Stimulated activated CD4-positive, alpha-beta T cell treated with anti-CD3 and anti-CD28 coated beads, Interleukin-1b, Interleukin-23, amount 100 ng/mL, for 24 hours (primary cell): ENCODE measurements at regions not wholly inside any gene's neighbourhood (a gene's known extent, or its start where the extent isn't known, plus 50 kb on each side); places are given as distances from the start of the nearest gene placed in this dataset.
"Not testable (repeated sequence)": the region's sequence is repeated elsewhere in the genome, so short reads cannot be mapped to it uniquely, and the experiment has no call there.

Experiments
- DNase-seq, 4 experiments: peaks; one replicate each; pipeline ENCODE4 v3.0.0-alpha.2; 2020; ENCODE audit warnings: low read depth in 4 of 4, low spot score in 1 of 4

DNA sequence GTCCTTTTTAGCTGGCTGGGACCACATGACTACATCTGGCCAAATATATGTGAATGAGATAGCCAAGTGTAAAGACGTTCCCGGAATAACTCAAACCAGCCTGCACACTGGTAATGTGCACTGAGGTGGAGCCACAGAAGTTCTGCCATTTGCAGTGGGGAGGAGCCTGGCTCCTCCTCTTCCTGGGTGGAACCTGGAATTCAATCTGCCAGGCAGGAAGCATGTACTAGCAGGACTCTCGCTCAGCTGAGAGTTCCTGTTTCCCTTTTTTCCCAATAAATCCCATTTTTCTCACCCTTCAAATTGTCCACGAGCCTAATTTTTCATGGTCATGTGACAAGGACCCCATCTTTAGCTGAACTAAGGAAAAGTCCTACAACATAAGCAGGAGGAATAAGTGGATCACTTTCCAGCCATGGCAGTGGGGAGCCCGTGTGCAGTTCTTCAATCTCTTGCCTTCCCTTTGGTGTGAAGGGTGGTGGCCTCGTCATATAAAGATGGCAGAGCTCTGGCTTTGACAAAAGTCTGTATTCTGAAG, 183.2 kb downstream of the UXS1 start:
- no peak for DNase-seq

DNA sequence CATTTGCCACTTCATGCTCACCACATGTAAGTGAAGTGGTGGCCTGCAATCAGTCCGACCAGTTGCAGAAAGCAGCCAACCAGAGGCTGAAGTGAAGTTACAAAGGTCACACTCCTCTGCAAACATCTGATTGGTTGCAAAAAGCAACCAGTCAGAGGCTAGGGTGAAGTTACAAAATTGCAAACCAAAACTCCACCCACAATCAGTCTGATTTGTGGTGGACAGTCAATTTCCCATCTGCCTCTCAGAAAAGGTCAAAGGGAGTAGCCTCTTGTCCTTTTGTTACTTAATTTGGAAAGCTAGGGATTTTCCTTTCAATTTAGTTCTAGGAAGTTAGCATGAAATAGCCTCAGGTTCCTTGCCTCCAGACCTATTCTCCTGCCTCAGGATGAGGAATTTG, 185.0 kb downstream of the UXS1 start:
- DNase-seq = no peak

DNA sequence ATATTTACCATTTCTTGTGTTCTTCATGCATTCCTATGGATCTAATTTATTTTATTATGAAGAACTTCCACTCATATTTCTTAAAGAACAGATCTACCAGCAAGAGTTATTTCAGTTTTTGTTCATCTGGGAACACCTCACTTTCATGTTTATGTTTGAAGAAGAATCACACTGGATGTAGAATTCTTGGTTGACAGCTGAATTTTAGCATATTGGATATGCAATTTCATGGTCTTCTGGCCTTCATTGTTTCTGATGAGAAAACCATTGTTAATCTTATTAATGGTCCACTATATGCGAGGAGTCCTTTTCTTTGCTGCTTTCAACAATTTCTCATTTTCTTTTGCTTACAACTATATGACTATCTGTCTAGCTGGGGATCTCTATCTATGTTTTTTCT, 189.2 kb downstream of the UXS1 start:
- DNase-seq = no peak

DNA sequence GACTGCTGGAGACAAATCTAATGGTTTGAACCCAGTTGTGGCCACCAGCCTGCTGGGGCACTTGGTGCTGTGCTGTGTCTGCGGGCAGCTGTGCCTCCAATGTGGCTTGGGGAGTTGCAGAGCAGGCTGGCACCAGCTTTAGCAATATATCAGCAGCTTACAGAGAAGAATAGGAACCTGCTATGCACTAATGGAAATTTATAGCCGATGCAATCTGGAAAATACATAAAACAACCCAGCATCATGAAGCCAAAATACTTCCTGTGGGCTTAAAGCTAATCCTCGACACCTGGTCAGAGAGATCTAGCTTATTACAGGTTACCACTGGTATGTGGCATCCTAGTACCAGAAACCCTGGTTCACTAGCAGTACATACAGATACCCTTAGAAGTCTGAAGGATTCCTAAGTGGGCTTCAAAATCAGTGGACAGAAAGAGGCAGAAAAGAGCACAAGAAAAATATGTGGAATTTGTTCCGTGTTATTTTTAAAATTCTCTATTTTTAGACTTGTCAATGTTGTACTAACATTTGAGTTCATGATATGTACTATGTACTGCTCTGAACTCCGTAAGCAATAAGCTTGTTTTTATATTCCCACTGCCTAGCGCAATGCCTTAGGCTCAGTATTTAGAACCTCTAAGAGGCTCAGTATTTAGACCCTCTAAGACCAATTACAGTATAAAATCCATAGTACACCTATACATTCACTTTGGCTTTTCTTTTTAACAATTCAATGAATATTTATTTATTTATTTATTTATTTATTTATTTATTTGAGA, 194.7 kb downstream of the UXS1 start:
- DNase-seq = no peak

DNA sequence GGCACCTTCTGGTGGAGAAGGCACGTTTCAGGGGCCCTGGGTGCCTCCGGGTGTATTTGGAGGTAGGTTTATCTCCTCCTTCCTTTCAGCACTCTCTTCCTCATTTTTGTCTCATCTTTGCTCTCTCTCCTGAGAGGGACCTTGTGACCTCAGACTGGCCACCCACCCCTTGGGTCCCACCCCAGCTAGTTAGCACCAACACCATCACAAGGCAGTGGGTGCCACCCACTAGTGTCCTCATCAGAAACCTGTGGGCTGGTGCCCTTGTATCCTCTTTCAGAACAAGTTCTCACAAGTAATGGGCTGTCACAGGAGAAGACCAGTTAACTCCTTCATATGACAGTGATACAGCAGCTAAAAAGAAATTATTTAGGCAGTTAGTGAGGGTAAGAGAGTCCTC, 196.4 kb downstream of the UXS1 start:
- no peak for DNase-seq

DNA sequence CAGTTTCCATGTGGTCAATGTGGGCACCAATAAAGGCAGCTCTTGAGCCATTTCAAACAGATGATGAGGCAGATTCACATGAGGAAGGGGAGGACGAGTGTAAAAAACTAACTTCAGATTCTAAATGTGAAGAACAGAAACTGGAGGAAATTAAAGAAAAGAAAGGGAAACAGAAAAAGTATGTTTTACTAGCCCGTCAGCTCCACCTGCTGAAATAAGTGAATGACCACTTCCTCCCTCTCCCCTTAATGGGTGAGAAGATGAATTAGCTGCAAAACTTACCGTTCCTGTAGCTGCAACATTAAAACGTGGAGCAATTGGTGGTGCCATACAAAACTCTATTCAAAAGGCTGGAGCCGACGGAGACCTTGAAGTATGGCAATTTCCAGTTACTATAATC, 203.5 kb downstream of the UXS1 start:
- no peak for DNase-seq

DNA sequence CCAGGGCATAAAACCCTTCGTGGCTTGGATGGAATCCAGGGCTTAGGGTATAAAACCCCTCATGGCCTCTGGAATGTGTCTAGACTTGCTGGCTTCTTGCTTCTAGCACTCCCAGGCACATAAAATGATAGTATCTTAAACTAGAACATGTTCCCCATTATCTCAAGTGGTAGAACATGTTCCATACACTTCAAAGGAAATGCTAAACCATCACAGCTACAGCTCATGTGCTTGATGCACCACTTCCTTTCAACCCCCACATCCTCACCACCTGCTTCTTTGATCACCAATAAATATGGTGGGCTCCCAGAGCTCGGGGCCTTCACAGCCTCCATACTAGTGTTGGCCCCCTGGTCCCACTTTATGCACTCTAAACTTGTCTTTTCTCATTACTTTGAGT, 204.3 kb downstream of the UXS1 start:
- DNase-seq = not testable (repeated sequence)

DNA sequence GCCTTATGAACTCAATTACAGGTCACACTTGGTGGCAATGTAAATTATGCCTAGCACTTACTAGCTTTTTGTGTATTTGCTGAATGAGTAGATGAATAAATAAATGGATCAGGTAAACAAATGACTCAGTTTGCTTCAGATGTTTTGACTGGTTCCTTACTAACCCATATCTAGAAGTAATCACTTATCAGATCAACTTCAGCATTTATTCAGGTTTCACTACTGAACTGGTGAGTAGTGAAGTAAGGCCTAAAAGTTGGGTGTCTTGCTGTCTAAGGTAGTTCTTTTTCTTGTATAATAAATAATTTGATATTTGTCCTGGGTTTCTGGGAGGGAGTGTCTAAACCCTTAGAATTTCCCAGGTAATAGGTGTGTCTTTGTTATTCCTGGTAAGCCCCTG, 205.0 kb downstream of the UXS1 start:
- DNase-seq = no peak

DNA sequence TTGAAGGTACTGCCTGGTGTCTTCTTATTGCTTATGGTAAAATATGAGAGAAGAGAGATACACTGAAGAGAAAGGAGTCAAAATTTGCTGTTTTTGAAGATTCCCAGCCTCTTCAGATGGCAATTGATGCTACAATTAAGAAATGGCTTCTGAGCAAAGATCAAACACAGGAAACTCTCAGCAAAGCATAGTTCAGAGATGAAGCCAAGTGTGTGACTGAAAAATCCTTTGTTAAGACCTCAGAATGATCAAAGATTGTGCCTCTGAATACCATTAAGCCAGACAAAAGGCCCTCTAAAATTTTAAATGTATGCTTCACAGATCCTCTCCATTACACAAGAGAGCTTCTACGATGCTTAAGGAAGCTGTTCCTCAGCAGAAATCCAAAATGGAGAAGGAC, 216.3 kb downstream of the UXS1 start:
- no peak for DNase-seq

DNA sequence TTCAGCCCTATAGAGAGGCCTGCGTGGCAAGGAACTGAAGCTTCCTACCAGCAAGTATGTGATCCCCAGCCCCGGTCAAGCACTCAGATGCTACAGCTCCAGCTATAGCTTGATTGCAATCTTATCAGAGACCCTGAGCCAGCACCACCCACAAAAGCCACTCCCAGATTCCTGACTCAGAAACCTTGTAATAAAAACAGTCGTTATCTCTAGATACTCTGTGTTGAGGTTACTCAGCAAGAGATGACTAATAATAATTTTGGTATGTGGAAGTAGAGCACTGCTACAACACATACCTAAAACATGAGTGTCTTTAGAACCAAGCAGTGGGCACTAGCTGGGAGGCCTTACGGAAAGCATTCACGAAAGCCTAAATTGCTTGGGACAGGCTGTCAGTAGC, 216.9 kb downstream of the UXS1 start:
- DNase-seq = peak in 1 of 4 experiments; percentile 7

DNA sequence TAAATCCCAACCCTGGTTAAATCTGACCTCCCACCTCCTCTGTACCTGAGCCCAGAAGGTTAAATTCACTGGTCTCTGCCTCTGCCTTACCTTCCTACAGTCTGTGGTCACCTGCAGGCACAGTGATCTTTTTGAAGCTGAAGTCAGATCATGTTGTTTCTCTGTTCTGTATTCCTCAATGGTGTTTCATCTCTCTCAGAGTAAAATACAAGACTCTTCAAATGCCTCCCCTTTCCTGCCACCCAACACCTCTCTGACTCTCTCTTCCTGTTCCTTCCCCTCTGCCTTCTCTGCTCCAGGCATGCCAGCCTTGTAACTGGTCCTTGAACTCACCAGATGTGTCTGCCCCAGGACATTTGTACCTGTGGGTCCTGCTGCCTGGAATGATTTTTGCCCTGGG, 219.3 kb downstream of the UXS1 start:
- no peak for DNase-seq

DNA sequence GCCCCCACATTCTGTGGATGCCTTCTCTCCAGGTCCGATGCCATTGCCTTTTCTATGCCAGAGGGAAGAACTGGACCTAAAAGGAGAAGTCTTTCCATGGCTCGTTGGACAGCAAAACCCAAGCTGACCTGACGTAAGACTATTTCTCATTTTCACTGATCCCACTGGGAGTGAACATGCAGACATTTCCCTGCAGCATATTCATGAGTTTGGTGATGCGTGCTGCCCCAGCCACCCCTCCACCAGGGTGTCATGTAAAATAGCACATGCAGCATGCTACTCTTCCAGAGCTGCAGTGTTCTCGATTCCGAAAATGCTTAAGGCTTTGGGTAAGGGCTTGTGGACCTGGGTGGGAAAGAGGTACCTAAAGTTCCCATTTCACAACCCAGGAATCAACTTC, 221.2 kb downstream of the UXS1 start:
- DNase-seq = no peak

DNA sequence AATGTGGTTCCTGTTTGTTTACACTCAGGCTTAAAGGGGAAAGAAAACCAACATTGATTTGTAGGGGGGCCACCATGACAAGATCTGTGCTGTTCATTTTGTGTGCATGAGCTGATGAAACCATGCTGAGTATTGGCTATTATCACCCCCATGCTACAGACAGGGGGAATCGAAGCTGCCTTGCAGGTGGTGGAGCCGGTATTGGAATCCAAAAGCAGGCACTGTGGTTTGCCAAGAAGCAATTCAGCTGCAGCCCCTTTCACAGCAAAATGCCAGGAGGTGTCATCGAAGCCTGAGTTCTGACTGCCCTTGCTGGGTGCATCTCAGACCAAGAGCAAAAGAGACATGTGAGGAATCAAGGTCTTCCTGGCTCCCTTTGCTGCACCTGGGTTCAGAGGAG, 221.9 kb downstream of the UXS1 start:
- no peak for DNase-seq

DNA sequence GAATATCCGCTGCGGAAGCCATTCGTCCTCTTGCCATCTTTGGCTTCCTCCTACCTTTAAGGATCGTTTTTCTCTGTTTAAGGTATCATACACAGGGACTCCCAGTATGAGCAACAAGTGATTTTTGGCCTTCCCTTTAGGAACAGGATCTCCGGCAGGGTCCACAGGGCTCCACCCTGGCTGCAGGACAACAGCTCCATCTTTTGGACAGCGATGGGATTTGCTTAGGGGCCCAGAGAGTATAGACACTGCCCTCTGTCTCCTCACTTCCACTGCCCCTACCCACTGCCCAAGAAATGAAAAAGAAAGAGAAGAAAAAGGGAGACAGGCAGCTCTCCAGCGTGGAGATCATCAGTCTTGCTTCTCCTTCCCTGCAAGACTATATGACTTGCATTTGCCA, 224.5 kb downstream of the UXS1 start:
- DNase-seq = no peak

DNA sequence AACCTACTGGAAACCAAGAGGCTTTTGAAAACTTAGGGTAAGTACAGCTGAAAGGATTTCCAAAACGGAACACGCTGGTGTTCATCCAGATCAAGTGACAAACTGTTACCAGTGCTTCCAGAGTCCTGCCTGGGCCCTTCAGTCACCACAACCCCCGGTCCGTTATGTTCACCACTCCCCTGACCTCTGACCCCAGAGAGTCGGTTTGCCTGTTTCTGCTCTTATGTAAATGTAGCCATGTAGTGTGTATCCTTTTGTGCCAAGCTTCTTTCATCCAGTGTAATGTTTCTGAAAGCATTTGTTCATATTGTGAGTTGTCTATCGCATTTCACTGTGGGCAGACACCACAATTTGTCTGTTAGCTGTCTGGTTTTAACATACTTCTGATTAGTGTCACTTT, 217.5 kb downstream of the NCK2 start:
- no peak for DNase-seq

DNA sequence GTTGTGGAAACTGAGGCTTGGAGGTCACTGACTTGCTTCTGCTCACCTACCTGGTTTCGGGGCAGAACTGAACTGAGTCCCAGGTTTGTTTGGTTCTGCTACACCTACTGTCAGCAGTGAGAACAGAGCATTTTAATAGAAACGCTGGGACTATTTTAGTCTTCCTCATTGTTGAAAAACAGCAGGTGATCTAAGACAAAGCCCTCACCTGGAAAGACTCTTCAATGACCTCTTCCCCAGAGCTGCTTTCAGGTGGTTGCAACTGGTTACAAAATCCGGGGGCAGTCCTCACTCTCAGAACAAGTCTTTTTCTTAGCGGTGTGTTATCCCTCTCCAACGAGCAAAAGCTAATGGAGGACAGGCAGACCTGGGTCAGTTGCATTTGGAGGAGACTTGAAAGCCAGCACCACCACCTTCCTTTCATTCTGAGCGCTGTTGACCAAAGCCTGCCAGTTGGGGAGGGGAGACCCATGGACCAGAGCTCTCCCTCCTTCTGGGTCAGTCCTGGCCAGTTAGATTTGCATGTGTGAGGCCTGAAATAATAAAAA, 217.0 kb downstream of the NCK2 start:
- DNase-seq = no peak

DNA sequence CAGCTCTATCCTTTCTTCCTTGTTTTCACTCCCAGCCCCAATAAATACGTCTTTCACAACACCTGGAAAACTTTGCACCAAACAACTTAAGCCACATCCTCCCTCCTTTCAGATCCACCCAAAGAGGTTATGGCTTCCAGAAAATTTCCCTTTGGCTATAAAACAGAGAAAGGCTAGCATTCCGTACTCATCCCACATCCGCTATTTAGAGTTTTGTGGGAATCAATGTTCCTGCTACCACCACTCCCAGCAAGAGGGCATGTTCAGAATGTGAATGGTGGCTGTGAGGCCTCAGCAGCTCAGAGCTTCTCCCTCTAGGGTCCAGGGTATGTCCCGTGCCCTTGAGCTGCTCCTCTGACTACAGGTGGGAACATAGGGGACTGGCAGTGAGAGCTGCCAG, 214.6 kb downstream of the NCK2 start:
- no peak for DNase-seq

DNA sequence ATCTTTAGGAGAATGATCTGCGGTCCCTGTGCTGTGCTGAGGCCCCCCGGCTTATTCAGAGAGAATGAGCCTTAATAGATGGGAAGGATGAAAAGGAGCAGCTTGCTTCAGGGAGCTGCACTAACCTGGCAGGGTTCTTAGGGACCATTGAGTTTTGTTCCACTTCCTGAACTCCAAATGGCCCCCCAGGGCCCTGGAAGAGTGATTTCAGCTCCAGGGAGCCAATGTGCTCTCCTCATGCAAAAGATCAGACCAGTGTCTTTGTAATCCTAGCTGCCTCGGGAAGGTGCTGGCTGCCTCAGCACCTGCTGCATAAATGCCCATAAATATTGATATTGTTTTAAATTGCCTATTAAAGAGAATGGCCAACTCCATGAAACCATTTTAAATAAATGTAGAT, 210.2 kb downstream of the NCK2 start:
- no peak for DNase-seq

DNA sequence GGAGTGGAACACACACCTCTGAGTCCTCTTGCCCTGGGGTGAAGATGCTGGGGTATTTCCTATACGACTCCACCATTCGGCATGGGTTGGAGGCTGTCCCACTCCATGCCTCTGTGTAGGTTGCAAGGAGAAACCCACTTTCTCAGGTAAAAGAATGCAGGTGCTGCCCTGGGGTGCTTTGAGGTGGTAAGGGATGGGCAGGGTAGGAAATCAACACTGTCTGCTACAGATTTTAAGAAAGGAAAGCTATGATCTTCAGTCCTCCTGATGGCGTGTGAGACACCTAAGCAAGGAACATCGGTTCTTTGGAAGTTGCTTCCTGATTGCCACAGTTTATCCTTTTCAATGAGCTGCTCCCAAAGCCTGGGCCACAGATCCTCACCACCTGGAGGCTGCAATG, 209.2 kb downstream of the NCK2 start:
- no peak for DNase-seq

DNA sequence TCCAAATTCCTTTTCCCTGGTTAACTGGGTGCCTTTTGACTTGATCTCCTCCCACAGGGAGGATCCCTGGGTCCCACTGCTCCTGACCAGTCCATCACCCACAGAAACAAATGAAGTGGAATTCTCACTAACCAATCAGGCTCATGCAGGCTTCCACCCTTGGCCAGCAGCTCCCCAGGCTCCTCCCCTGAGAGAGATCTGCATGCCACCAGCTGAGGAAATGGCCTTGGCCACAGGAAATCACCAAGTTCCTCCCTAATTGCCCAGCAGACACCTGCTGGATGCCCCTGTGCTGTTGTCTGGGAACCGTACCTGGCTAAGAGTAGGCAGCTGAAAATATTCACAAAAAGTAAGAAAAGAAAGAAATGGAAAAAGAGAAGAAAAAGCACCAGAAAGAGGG, 207.4 kb downstream of the NCK2 start:
- no peak for DNase-seq

DNA sequence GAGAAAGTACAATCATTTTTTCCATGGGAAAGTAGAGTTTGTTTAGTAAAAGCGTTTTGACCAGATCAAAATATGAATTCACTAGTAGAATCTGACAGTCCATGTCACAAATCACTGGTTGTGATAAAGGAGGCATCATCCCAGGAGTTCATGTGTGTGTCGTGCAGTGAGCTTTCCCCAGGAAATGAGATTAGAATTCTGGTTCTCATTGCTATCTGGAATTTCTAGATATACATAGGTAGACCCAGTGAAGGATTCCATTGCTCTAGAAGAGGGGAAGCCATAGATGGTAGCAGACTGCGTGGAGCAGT, 206.6 kb downstream of the NCK2 start:
- no peak for DNase-seq

DNA sequence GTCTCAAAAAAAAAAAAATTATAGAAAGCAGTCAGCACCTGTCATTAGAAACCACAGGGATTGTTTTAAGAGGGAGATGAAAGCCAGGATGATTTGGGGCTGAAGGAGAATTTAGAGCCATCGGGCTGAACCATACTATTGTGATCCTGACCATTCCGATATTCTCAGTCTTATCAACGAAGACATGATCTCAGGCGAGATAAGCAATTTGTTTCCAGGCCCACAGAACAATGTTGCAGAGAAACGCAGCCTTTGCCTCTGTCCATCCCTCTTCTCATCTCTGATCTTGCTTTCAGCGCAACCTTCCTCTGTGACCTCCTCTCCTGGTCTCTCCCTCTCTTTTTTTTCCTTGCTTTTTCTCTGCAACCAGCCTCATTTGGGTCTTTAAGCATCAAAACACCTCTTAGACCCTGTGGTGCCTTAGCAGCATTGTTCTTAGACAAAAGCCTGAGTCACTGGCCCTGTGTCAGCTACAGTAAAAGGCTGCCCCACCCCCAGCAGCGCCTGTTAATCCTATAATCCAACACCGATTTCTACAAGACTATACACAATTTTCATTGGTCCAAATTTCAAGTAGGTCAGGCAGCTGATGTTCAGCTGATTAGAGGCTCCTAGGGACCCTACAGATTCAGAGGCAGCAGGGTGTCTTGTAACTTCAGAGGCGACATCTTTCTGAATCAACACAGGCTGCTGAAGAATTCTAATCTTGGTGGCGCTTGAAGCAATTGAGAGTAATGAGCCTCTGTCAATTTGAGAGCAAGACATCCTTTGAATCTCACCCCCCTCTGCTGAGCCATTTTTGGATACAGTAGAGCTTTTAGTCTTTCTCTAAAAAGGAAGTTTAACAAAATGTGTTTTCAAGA, 206.0 kb downstream of the NCK2 start:
- DNase-seq = no peak
